HG03442 (cell line): ENCODE measurements at regions not wholly inside any gene's neighbourhood (a gene's known extent, or its start where the extent isn't known, plus 50 kb on each side); places are given as distances from the start of the nearest gene placed in this dataset.
"Not testable (repeated sequence)": the region's sequence is repeated elsewhere in the genome, so short reads cannot be mapped to it uniquely, and the experiment has no call there.

Experiments used
- ATAC-seq: cut with Tn5 transposase; IDR thresholded peaks from one replicate; pipeline ENCODE4 v1.9.1; 2021; ENCODE audit warnings: mild to moderate bottlenecking, moderate library complexity; ENCODE audit not compliant: unreplicated experiment

DNA sequence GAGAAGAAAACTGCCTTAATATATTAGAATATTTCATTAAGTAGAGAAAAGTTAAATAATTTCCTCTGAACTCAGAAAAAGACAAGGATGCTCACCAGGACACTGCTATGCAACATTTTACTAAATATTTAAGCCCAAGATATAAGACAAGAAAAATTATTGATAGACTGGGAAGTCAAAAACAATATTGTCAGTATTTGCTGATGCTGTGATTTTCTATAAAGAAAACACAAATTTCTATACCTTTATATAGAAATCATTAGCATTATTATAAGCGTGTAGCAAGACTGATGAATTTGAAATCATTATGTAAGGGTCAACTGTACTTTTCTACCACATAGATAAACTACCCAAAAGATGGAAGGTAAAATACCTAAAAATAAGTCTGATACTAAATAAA is 451.0 kb downstream of the RNF144A start:
- ATAC-seq = no peak

DNA sequence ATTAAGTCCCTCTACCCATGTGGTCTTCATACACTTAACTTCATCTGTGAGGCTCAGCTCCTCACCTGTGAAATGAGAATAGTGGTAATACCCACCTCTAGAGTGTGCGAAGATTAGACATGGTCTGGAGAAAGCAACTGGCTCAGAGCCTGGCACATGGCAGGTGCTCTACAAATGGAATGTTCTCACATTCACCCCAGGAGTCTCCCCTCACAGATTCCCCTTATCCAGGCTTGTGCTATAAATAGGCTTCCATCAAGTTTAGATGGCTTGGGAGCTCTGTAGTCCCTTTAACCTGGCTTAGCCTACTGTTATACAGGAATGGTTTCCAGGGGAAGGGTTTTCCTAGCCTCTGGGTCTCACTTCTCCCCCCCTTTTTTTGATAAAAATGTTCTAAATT is 455.9 kb downstream of the RNF144A start:
- no peak for ATAC-seq

GRCh38 chr2:7375901-7376300 is 458.7 kb downstream of the RNF144A start:
- ATAC-seq = no peak

DNA sequence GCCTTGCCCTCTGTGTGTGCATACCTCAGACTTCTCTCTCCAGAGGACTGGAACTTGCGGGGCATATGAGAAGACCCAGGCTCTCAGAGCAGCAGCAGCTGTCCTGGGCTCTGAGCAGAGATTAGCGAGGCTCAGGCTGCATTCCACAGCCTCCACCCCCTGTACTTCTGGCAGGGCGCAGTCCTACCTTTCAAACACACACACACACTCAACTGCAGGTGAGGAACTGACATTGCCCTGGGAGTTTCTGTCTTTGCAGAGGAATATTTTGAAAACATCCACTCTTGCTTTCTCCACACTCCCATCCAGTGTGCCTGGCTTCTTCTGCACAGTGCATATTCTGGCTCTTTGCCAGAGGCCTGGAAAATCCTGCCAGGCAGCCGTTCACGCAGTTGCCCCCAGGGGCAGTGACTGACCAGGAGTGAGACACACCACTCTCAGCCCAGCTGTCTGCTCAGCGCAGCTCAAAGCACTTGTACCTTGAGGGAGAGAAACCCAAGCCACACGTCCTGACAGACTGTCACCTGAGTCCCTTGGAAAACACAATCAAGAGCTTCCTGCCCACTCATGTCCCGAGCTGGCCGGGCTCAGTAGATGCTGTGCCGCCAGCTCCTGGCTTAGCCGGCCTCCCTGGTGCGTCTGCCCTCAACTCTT is 460.8 kb downstream of the RNF144A start:
- ATAC-seq = no peak

- no peak for ATAC-seq
Observed at GRCh38 chr2:7378591-7378990, 461.4 kb downstream of the RNF144A start.

DNA sequence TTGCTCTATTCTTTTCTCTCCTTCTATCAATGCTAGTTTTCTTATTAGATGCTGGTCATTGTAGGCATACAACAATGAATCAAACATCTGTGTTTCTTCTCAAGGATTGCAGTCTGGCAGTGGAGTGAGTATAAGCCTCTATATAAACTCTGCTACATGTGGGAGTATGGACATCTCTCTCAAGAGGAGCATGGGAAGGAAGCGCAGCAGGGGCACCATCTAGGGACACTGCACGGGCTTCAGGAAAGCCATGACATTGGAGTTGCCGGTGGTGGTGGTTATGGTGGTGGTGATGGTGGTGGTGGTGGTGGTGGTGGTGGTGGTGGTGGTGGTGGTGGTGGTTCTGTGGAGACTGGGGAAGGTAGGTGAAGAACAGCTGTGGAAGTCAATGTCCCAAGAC is 462.6 kb downstream of the RNF144A start:
- ATAC-seq = no peak

- ATAC-seq = no peak
Observed at GRCh38 chr2:7384773-7385349, 467.6 kb downstream of the RNF144A start.

DNA sequence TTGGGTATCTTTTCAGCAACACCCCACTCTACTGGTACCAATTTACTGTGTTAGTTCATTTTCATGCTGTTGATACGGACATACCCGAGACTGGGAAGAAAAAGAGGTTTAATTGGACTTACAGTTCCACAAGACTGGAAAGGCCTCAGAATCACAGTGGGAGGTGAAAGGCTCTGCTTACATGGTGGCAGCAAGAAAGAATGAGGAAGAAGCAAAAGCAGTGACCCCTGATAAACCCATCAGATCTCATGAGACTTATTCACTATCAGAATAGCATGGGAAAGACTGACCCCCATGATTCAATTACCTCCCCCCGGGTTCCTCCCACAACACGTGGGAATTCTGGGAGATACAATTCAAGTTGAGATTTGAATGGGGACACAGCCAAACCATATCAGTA is 473.1 kb downstream of the RNF144A start:
- not testable (repeated sequence) for ATAC-seq

- no peak for ATAC-seq
Observed at GRCh38 chr2:7392076-7392787, 475.0 kb downstream of the RNF144A start.

- ATAC-seq = no peak
Observed at GRCh38 chr2:7394195-7394594, 477.0 kb downstream of the RNF144A start.

DNA sequence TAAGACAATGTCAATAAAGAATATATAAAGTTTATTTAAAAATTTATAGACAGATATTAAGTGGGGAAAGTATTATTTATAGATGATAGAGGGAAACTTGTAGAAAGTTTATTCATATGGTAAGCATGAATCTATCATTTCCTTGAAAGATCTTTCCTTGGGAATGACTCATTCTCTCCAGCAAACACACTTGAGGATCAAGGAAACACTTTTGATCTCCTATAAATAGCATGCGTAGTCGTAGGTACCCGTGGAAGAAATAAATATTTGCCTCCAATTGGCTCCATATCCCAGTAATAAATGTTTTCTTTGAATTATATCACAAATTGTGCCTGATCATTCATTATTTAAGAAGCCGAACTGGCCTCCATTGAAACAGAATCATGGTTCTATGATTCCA is 483.4 kb downstream of the RNF144A start:
- ATAC-seq = no peak

DNA sequence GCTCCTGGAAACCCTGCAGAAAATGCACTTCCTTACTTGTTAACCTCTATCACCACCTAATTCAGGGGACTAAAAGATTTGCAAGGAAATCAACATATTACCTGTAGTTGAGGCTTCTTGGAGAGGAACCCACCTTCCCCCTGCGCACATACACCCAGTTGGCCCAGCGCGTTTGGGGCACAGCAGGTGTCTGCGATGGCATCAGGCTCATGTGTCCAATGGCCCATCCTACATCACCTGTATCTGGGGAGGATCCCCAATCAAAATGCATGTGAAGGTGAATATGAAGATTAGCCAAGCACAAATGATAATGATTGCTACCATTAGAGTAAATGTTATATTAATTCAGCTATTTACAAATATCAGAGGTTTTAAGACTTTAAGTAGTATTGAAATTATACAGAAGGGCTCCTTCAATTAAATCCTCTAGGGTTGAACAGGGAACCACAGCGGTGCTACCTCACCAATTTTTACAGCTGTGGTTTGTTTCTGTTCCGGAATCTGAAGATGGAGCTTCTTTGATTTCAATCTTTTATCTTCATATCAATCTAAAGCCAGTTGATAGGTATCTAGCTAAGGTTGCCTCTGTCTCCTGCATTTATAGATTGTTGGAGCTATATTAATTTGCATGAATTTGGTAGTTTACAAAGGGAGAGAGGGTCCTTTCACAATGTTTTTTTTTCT is 486.0 kb downstream of the RNF144A start:
- no peak for ATAC-seq

DNA sequence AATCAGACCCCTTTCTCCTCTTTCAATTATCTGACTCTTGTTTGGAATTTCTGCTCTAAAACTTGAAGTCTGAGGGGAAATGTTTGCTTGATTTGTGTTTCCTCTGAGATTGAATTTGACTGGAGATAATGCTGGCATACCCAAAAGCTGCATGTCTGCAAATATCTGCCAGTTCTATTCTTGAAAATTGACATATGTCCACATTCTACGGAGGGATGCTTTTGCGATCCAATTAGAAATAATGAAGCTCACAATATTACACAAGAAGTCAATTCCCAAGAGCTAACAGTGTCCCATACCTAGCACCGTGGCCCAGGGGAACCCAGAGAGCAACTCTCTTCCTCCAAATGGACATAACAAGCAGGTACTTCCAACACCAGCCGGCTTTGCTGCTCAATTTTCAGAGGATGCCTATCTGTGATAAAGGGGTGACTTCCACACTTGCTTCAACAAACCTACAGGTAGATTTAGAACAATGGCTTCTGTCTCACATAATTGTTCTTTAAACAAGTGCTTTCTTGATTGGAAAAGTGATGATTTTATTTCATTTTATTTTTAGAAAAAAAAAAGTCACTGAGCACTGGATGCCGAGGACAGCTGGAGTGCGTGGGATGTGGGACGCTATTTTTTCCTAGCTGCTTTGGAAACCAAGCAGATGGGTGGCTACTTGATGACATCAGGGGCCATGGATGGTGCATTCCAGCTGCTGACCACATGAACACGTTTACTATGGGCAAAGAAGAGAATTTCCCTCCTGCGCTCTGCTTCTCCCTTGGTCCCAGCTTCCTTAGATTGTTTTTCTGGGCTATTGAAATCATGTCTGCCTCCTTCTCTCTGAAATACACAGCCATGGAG is 488.9 kb downstream of the RNF144A start:
- ATAC-seq = no peak

DNA sequence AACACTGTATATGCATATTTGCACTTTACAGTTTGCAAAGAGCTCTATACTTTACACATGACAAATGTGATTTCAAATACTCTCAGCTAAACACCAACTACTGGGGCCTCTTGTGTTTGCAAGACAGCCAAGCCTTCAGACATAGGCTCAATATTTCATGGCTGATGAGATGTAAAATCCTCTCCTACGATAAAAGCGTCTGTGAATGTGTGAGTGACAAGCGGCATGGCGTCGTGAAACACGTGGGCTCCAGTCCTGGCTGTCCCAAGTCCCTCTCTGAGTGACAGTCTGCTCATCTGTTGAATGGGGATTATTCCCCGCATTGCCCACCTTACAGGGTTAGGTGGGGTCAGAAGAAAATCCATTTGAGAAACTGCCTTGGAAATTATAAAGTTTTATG is 489.8 kb downstream of the RNF144A start:
- ATAC-seq = no peak

- no peak for ATAC-seq
Observed at GRCh38 chr2:7407906-7408680, 490.9 kb downstream of the RNF144A start.

DNA sequence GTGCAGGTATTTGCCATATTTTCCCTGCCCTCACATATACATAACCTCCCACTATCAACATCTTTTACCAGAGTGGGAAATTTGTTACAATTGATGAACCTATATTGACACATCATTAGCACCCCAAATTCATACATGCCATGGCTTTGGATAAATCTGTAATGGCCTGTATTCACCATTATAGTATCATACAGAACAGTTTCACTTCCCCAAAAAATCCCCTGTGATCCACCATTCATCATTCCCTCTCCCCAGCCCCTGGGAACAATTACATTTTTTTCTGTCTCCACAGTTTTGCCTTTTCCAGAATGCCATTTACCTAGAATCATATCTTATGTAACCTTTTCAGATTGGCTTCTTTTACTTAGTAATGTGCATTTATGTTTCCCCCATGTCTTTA is 494.5 kb downstream of the RNF144A start:
- no peak for ATAC-seq

DNA sequence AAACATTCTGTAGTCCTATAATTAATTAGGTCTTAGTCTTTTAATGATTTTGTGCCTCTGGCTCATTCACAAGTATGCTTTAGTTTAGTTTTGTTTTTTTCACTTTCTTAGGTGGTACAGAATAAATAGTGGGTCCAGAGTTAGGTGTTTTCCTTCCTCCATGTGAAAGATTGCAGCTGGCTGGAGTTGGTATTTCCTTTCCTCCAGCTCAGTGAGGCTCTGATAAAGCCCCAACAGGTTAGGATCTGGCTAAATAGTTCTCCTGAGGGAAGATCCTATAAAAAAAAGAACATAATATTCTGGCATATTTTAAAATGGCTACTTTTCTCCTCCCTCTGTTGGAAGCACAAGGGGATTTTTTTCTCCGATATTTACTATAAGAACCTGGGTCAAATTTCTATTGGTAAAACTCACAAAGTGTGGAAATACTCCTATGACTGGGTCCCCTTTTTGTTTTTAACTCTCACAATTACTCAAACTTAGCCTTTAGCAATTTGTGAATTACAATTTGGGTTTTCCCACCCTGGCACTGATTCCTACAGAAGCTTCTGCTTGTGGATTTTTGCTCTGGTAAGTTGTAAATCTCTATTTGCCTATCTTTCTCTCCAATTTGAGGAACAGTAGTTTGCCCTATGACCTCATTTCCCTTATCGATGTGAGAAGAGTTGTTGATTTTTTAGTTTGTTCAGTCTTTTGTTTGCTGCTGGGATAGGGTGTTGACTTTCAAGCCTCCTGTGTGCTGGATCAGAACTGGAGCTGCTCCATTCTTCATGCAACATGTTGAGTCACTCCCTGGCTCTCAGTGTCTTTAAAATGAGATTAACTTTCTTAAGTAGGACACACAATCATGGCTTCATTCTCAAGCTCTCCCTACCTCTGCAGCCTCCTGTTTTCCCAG is 500.9 kb downstream of the RNF144A start:
- no peak for ATAC-seq

- ATAC-seq = no peak
Observed at GRCh38 chr2:7419186-7419585, 502.0 kb downstream of the RNF144A start.

DNA sequence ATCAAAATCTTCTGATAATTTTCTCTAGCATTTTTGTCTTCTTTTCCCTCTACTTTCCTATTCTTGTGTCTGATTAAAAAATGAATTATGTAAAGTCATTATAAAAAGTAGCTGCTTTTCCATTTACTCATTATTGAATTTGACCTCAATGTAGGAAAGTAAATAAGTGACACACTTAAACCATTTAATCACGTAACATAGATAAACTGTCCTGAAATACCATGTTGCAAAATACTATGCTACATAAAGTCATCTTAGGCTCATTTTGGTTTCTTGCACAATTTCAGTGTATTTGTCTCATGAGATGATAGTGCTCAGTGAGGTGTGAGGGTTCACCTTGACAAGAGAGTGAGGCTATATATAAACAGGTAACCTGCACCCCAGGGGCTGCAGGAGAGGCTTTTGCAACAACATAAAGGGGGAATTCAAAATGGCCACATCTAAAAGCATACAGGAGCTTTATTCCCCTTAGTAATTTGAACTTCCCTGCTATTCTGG is 502.7 kb downstream of the RNF144A start:
- ATAC-seq = no peak
